ENCODE measurements at regions not wholly inside any gene's neighbourhood (a gene's known extent, or its start where the extent isn't known, plus 50 kb on each side); places are given as distances from the start of the nearest gene placed in this dataset.

DNA sequence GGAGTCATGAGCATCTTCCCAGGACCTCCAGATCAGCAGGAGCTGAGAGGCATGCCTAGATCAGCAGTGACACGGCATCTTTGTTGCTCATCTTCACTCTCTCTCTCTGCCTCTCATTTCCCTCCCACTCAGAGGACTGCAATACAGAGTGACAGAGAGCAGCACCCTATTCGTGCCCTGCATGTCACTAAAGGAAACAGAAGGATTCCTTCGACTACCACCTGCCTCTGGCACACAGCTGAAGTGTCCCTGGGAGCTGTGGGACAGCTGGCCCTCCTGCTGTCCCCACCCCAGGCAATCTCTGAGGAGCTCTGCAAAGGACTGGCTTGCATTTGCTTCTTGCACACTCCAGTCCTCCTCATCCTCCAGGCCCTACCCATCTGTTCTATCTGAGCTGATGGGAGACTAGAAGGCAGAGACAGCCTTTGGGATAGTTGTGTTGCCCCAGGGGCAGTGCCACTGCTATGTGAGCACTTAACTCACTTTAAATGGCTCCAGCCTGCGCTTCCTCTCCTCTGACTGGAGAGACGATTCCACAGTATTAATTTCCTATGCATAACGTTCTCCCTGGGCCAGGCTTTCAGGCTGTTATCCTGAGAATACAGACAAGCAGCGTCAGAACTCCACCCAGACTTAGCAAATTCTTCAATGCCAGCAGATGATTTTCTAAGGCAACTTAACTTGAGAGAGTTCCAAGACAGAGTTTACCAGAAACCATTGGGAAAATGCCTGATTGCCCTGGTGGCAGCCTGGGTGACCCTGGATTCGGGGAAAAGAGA is 167.6 kb upstream of the MAP1B start:
- H3K9me3 Mint-ChIP-seq (ENCODE audit: unreplicated experiment), result peaks cover 15% of the 10 kb centered on the region
- peaks cover 14% of the 10 kb centered on the region for H3K36me3 Mint-ChIP-seq (ENCODE audit: unreplicated experiment)
- H3K27me3 Mint-ChIP-seq (ENCODE audit: unreplicated experiment), result peaks cover 13% of the 10 kb centered on the region
- peak overlapping the region; percentile 94 for H3K27ac Mint-ChIP-seq (ENCODE audit: unreplicated experiment)
- H3K4me3 Mint-ChIP-seq (ENCODE audit: unreplicated experiment), result peak overlapping the region; percentile 58
- peaks cover 50% of the 10 kb centered on the region for H3K4me1 Mint-ChIP-seq (ENCODE audit: low read depth, unreplicated experiment)
- TF ChIP-seq, protein P1, sequence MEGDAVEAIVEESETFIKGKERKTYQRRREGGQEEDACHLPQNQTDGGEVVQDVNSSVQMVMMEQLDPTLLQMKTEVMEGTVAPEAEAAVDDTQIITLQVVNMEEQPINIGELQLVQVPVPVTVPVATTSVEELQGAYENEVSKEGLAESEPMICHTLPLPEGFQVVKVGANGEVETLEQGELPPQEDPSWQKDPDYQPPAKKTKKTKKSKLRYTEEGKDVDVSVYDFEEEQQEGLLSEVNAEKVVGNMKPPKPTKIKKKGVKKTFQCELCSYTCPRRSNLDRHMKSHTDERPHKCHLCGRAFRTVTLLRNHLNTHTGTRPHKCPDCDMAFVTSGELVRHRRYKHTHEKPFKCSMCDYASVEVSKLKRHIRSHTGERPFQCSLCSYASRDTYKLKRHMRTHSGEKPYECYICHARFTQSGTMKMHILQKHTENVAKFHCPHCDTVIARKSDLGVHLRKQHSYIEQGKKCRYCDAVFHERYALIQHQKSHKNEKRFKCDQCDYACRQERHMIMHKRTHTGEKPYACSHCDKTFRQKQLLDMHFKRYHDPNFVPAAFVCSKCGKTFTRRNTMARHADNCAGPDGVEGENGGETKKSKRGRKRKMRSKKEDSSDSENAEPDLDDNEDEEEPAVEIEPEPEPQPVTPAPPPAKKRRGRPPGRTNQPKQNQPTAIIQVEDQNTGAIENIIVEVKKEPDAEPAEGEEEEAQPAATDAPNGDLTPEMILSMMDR (IDR thresholded peaks at IDR 0.05; ENCODE audit: partially characterized antibody, unreplicated experiment), result no peak
- DNase-seq, result peak; percentile 75

DNA sequence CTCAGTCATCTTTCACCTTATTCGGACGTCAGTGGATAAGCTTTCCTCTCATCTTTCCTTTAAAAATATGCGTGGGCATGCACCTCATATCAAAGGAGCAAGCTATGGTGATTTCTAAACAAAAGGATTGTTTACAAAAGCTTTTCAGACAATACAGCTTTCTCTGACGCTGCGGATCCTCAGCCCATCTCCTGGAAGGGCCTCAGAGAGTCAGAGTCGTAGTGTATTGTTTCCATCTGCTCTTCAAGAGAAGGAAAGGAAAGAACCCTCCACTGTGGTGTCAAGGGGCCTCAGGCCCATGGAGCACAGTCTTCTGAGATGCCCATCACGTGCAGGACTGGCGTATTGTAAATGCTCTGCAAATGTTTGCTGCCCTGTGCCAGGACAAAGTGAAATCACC is 163.4 kb upstream of the MAP1B start:
- H3K27ac Mint-ChIP-seq (ENCODE audit: unreplicated experiment), result no peak overlapping the region
- H3K4me3 Mint-ChIP-seq (ENCODE audit: unreplicated experiment), result no peak overlapping the region
- TF ChIP-seq, protein P1 (IDR thresholded peaks at IDR 0.05; ENCODE audit: partially characterized antibody, unreplicated experiment), result no peak
- H3K36me3 Mint-ChIP-seq (ENCODE audit: unreplicated experiment), result peaks cover 31% of the 10 kb centered on the region
- peaks cover 20% of the 10 kb centered on the region for H3K9me3 Mint-ChIP-seq (ENCODE audit: unreplicated experiment)
- peaks cover 11% of the 10 kb centered on the region for H3K27me3 Mint-ChIP-seq (ENCODE audit: unreplicated experiment)
- no peak for DNase-seq
- peaks cover 40% of the 10 kb centered on the region for H3K4me1 Mint-ChIP-seq (ENCODE audit: low read depth, unreplicated experiment)

GRCh38 chr5:71945436-71945835 is 161.8 kb upstream of the MAP1B start:
- Mint-ChIP-seq H3K9me3 (ENCODE audit: unreplicated experiment) (peaks cover 14% of the 10 kb centered on the region), H3K36me3 (ENCODE audit: unreplicated experiment) (peaks cover 38% of the 10 kb centered on the region), H3K4me1 (ENCODE audit: low read depth, unreplicated experiment) (peaks cover 28% of the 10 kb centered on the region), H3K4me3 (ENCODE audit: unreplicated experiment) (no peak overlapping the region), H3K27ac (ENCODE audit: unreplicated experiment) (peak overlapping the region; percentile 57), H3K27me3 (ENCODE audit: unreplicated experiment) (peaks cover 3% of the 10 kb centered on the region)
- no peak for DNase-seq
- TF ChIP-seq, protein P1 (IDR thresholded peaks at IDR 0.05; ENCODE audit: partially characterized antibody, unreplicated experiment), result no peak

- H3K36me3 Mint-ChIP-seq (ENCODE audit: unreplicated experiment), result peaks cover 38% of the 10 kb centered on the region
- peaks cover 3% of the 10 kb centered on the region for H3K27me3 Mint-ChIP-seq (ENCODE audit: unreplicated experiment)
- peaks cover 21% of the 10 kb centered on the region for H3K4me1 Mint-ChIP-seq (ENCODE audit: low read depth, unreplicated experiment)
- peak overlapping the region; percentile 38 for H3K27ac Mint-ChIP-seq (ENCODE audit: unreplicated experiment)
- DNase-seq, result no peak
- H3K9me3 Mint-ChIP-seq (ENCODE audit: unreplicated experiment), result peaks cover 14% of the 10 kb centered on the region
- no peak overlapping the region for H3K4me3 Mint-ChIP-seq (ENCODE audit: unreplicated experiment)
- TF ChIP-seq, protein P1 (IDR thresholded peaks at IDR 0.05; ENCODE audit: partially characterized antibody, unreplicated experiment), result no peak
These were observed 160.8 kb upstream of the MAP1B start for GRCh38 chr5:71946343-71947030.

GRCh38 chr5:71948206-71948605 is 159.1 kb upstream of the MAP1B start:
- Mint-ChIP-seq H3K36me3 (ENCODE audit: unreplicated experiment) (peaks cover 37% of the 10 kb centered on the region), H3K9me3 (ENCODE audit: unreplicated experiment) (peaks cover 14% of the 10 kb centered on the region), H3K27me3 (ENCODE audit: unreplicated experiment) (peaks cover 3% of the 10 kb centered on the region), H3K27ac (ENCODE audit: unreplicated experiment) (no peak overlapping the region), H3K4me1 (ENCODE audit: low read depth, unreplicated experiment) (peaks cover 18% of the 10 kb centered on the region), H3K4me3 (ENCODE audit: unreplicated experiment) (no peak overlapping the region)
- no peak for DNase-seq
- TF ChIP-seq, protein P1 (IDR thresholded peaks at IDR 0.05; ENCODE audit: partially characterized antibody, unreplicated experiment), result no peak

Measured in glutamatergic neuron (in vitro differentiated cells).